ENCODE measurements at regions not wholly inside any gene's neighbourhood (a gene's known extent, or its start where the extent isn't known, plus 50 kb on each side); places are given as distances from the start of the nearest gene placed in this dataset.

DNA sequence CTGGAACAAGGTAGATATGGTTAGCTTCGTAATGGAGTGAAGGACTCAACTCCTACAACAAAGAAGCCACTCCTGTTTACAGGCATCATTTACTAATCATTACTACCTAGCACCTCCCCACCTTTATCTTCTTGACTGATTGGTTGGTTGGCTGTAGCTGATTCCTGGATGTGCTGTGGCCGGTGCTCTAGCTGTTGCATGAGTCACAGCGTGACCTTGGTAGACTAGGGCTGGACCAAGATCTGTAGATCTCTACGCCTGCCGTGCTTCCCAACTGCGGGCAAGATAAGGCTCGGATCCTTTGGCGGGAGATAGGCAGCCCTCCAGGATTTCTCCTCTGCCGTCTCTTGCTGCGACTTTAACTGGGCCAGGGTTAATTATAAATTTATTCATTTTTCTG lies 194.3 kb upstream of the SOX11 start:
- DNase-seq (ENCODE audit: low read depth) = no peak
- no peak overlapping the region for H3K4me3 ChIP-seq (ENCODE audit: control insufficient read depth, low read depth, low read length)
- TF ChIP-seq, protein P1, sequence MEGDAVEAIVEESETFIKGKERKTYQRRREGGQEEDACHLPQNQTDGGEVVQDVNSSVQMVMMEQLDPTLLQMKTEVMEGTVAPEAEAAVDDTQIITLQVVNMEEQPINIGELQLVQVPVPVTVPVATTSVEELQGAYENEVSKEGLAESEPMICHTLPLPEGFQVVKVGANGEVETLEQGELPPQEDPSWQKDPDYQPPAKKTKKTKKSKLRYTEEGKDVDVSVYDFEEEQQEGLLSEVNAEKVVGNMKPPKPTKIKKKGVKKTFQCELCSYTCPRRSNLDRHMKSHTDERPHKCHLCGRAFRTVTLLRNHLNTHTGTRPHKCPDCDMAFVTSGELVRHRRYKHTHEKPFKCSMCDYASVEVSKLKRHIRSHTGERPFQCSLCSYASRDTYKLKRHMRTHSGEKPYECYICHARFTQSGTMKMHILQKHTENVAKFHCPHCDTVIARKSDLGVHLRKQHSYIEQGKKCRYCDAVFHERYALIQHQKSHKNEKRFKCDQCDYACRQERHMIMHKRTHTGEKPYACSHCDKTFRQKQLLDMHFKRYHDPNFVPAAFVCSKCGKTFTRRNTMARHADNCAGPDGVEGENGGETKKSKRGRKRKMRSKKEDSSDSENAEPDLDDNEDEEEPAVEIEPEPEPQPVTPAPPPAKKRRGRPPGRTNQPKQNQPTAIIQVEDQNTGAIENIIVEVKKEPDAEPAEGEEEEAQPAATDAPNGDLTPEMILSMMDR (conservative IDR thresholded peaks at IDR 0.05; ENCODE audit: control insufficient read depth, insufficient read depth, low read depth, low read length) = no peak

DNA sequence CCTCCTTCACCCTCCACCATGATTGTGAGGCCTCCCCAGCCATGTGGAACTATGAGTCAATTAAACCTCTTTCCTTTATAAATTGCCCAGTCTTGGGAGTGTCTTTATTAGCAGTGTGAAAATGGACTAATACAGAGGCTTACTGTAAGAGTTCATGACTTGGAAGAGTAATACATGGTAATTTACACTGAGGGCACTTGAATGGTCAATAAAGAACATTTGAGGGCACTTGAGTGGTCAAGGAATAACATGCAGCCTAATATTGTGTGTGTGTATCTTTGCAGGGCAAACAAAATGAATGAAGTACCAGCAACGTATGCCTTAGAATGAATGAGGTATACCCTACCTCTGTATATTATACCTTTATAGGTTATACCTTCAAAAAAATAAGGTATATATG lies 190.4 kb upstream of the SOX11 start:
- TF ChIP-seq, protein P1 (conservative IDR thresholded peaks at IDR 0.05; ENCODE audit: control insufficient read depth, insufficient read depth, low read depth, low read length) = no peak
- no peak for DNase-seq (ENCODE audit: low read depth)
- no peak overlapping the region for H3K4me3 ChIP-seq (ENCODE audit: control insufficient read depth, low read depth, low read length)

DNA sequence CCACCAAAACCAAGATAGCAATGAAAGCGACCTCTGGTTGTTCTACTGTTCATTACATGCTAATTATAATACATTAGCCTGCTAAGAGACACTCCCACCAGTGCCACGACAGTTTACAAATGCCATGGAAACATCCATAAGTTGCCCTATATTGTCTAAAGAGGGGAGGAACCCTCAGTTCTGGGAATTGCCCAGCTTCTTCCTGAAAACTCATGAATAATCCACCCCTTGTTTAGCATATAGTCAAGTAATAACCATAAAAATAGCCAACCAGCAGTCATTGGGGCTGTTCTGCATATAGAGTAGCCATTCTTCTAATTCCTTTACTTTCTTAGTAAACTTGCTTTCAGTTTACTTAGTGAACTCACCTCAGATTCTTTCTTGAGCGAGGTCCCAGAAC lies 189.8 kb upstream of the SOX11 start:
- TF ChIP-seq, protein P1 (conservative IDR thresholded peaks at IDR 0.05; ENCODE audit: control insufficient read depth, insufficient read depth, low read depth, low read length) = no peak
- no peak for DNase-seq (ENCODE audit: low read depth)

DNA sequence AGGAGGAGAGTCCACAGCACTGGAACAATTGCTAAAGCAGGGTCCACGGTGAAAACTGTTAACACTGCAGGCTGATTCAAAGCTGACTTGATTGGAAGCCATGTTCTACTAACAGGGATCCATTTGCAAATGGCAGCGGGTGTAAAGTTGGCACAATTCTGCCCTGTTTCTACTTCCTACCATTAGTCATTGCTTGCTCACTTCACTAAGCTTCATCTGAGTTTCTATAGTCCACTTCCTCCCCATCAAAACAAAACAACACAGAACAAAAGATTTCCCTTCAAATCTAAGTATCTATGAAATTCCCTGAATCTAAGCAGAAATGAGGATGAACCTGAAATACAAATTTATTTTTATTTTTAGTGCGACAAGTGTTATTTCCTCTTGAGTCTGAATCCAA lies 187.4 kb upstream of the SOX11 start:
- TF ChIP-seq, protein P1 (conservative IDR thresholded peaks at IDR 0.05; ENCODE audit: control insufficient read depth, insufficient read depth, low read depth, low read length) = no peak
- no peak overlapping the region for H3K4me3 ChIP-seq (ENCODE audit: control insufficient read depth, low read depth, low read length)
- DNase-seq (ENCODE audit: low read depth) = no peak

More for the DNA sequence above, 189.8 kb upstream of the SOX11 start:
- no peak overlapping the region for H3K4me3 ChIP-seq (ENCODE audit: control insufficient read depth, low read depth, low read length)

DNA sequence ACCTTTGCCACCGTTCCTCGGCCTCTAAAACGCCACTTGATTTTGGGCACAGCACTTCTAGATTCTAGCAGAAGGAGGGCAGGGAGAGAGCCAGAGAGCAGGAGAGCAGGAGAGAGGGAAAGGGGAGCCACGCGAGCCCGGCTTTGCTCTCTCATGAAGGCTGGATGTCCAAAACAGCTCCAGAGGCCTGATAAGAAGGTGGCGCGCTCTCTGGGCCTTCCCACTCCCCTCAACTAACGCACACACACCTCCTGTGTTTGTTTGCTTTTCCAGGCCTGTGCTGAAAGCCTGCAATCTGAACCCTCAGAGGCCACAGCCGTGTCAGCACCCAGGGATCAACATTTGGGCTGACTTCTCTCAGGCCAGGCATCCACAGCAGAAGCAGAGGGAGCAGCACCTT lies 184.8 kb upstream of the SOX11 start:
- no peak overlapping the region for H3K4me3 ChIP-seq (ENCODE audit: control insufficient read depth, low read depth, low read length)
- TF ChIP-seq, protein P1 (conservative IDR thresholded peaks at IDR 0.05; ENCODE audit: control insufficient read depth, insufficient read depth, low read depth, low read length) = no peak

DNA sequence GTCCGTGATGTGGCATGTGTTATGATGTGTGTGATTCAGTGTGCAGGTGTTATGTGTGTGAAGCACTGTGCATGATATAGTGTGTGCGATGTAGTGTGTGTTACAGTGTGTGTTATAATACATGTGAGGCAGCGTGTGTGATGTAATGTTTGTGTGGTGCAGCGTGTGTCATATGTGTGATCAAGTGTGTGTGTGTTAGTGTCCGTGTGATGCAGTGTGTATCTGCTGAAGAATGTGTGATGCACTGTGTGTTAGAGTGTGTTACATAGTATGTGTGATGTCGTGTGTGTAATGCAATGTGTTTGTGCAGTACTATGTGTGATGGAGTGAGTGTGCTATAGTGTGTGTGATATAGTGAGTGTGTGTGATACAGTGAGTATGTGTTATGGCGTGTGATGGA lies 182.8 kb upstream of the SOX11 start:
- DNase-seq (ENCODE audit: low read depth) = no peak
- TF ChIP-seq, protein P1 (conservative IDR thresholded peaks at IDR 0.05; ENCODE audit: control insufficient read depth, insufficient read depth, low read depth, low read length) = no peak

More for the DNA sequence above, 184.8 kb upstream of the SOX11 start:
- no peak for DNase-seq (ENCODE audit: low read depth)

DNA sequence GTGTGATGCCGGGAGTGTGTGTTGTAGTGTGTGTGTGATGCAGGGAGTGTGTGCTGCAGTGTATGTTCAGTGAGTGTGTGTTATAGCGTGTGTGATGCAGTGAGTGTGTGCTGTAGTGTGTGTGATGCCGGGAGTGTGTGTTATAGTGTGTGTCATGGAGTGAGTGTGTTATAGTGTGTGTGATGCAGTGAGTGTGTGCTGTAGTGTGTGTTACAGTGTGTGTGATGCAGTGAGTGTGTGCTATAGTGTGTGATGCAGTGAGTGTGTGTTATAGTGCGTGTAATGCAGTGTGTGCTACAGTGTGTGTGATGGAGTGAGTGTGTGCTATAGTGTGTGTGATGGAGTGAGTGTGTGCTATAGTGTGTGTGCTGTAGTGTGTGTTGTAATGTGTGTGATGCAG lies 182.1 kb upstream of the SOX11 start:
- no peak overlapping the region for H3K4me3 ChIP-seq (ENCODE audit: control insufficient read depth, low read depth, low read length)
- DNase-seq (ENCODE audit: low read depth) = no peak
- TF ChIP-seq, protein P1 (conservative IDR thresholded peaks at IDR 0.05; ENCODE audit: control insufficient read depth, insufficient read depth, low read depth, low read length) = no peak

More for the DNA sequence above, 182.8 kb upstream of the SOX11 start:
- no peak overlapping the region for H3K4me3 ChIP-seq (ENCODE audit: control insufficient read depth, low read depth, low read length)
